Urinary bladder (tissue), 2 donors: ENCODE measurements at regions not wholly inside any gene's neighbourhood (a gene's known extent, or its start where the extent isn't known, plus 50 kb on each side); places are given as distances from the start of the nearest gene placed in this dataset.

Experiments used
- DNase-seq: peaks from one replicate; pipeline ENCODE4 v3.0.0-alpha.2; 2015; ENCODE audit errors: extremely low spot score
- H3K27ac ChIP-seq: one replicate; pipeline ENCODE4 v1.5.1; 2013; ENCODE audit warnings: low read depth, mild to moderate bottlenecking, moderate library complexity
- H3K36me3 ChIP-seq: one replicate; pipeline ENCODE4 v1.6.1; 2013; ENCODE audit warnings: mild to moderate bottlenecking, moderate library complexity; ENCODE audit not compliant: insufficient read depth
- H3K4me1 ChIP-seq: one replicate; pipeline ENCODE4 v1.6.1; 2013; ENCODE audit warnings: mild to moderate bottlenecking, moderate library complexity; ENCODE audit not compliant: insufficient read depth
- H3K4me3 ChIP-seq: one replicate; pipeline ENCODE4 v1.5.1; 2013; ENCODE audit warnings: low read depth, low read length
- donor health status: healthy with polysubstance abuse.

DNA sequence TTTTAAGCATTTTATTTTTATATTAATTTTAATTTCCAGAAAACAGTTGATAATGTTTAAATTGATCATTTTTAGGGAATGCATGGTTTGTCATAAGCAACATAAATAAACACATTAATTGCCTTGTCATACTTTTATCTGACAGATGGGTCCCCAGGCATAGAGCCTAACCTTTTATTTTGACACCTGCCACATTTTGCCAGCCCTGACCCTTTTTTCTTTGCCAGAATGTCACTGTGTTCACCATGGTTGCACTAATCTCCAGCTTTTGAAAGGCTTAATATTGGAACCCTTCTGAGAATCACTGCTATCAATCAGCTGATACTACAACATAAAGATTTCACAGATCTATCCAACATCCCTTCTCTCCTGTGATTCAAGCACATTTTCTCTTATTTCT lies 56.0 kb upstream of the DPYD start:
- Histone ChIP-seq H3K4me1 (no peaks in the 10 kb centered on the region), H3K4me3 (no peak overlapping the region), H3K27ac (no peak overlapping the region), H3K36me3 (no peaks in the 10 kb centered on the region)
- DNase-seq, result no peak
